ENCODE measurements at regions not wholly inside any gene's neighbourhood (a gene's known extent, or its start where the extent isn't known, plus 50 kb on each side); places are given as distances from the start of the nearest gene placed in this dataset.

- TF ChIP-seq, protein P1, sequence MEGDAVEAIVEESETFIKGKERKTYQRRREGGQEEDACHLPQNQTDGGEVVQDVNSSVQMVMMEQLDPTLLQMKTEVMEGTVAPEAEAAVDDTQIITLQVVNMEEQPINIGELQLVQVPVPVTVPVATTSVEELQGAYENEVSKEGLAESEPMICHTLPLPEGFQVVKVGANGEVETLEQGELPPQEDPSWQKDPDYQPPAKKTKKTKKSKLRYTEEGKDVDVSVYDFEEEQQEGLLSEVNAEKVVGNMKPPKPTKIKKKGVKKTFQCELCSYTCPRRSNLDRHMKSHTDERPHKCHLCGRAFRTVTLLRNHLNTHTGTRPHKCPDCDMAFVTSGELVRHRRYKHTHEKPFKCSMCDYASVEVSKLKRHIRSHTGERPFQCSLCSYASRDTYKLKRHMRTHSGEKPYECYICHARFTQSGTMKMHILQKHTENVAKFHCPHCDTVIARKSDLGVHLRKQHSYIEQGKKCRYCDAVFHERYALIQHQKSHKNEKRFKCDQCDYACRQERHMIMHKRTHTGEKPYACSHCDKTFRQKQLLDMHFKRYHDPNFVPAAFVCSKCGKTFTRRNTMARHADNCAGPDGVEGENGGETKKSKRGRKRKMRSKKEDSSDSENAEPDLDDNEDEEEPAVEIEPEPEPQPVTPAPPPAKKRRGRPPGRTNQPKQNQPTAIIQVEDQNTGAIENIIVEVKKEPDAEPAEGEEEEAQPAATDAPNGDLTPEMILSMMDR (IDR thresholded peaks at IDR 0.05): no peak
- TF ChIP-seq POLR2A (IDR thresholded peaks at IDR 0.05) (no peak), POLR2AphosphoS5 (IDR thresholded peaks at IDR 0.05; ENCODE audit: insufficient read depth in 1 of 2, low read depth in 1 of 2) (no peak)
Measured at GRCh38 chr6:90807791-90808701, 221.2 kb upstream of the MAP3K7 start.
